ENCODE measurements at regions not wholly inside any gene's neighbourhood (a gene's known extent, or its start where the extent isn't known, plus 50 kb on each side); places are given as distances from the start of the nearest gene placed in this dataset.

GRCh38 chr12:115338566-115339294, 654.8 kb upstream of the TBX3 start (continued):
- no peak for TF ChIP-seq TSHZ2 (CRISPR knock-in tag; IDR thresholded peaks at IDR 0.05)
- no peak for TF ChIP-seq POU6F1 (CRISPR knock-in tag; IDR thresholded peaks at IDR 0.05; ENCODE audit: borderline replicate concordance, low read depth)
- TF ChIP-seq CSDC2 (CRISPR knock-in tag; IDR thresholded peaks at IDR 0.05) = no peak
- TF ChIP-seq GLIS3 (CRISPR knock-in tag; IDR thresholded peaks at IDR 0.05) = no peak
- TF ChIP-seq ZNF565 (CRISPR knock-in tag; conservative IDR thresholded peaks at IDR 0.05; ENCODE audit: low read depth) = no peak
- TF ChIP-seq ESRRG (CRISPR knock-in tag; IDR thresholded peaks at IDR 0.05) = no peak

GRCh38 chr12:115337693-115338543, 653.9 kb upstream of the TBX3 start:
- no peak for TF ChIP-seq OSR1 (CRISPR knock-in tag; IDR thresholded peaks at IDR 0.05)
- TF ChIP-seq BACH2 (CRISPR knock-in tag; IDR thresholded peaks at IDR 0.05; ENCODE audit: borderline replicate concordance) = no peak
- no peak for TF ChIP-seq ISL1 (CRISPR knock-in tag; IDR thresholded peaks at IDR 0.05)
- no peak for TF ChIP-seq PPARA (CRISPR knock-in tag; IDR thresholded peaks at IDR 0.05; ENCODE audit: borderline replicate concordance)
- no peak for TF ChIP-seq ZNF8 (CRISPR knock-in tag; IDR thresholded peaks at IDR 0.05)
- no peak for TF ChIP-seq SNAI2 (CRISPR knock-in tag; IDR thresholded peaks at IDR 0.05)
- TF ChIP-seq PATZ1 (CRISPR knock-in tag; IDR thresholded peaks at IDR 0.05; ENCODE audit: borderline replicate concordance) = no peak
- TF ChIP-seq ZC3H10 (CRISPR knock-in tag; IDR thresholded peaks at IDR 0.05) = no peak
- TF ChIP-seq CSDC2 (CRISPR knock-in tag; IDR thresholded peaks at IDR 0.05) = no peak
- TF ChIP-seq CSRNP3 (CRISPR knock-in tag; IDR thresholded peaks at IDR 0.05) = no peak
- peak; percentile 85 for ATAC-seq

- TF ChIP-seq PPARA (CRISPR knock-in tag; IDR thresholded peaks at IDR 0.05; ENCODE audit: borderline replicate concordance) (no peak), CSDC2 (CRISPR knock-in tag; IDR thresholded peaks at IDR 0.05) (no peak), ZFP3 (CRISPR knock-in tag; IDR thresholded peaks at IDR 0.05) (no peak), ARNTL (CRISPR knock-in tag; IDR thresholded peaks at IDR 0.05; ENCODE audit: borderline replicate concordance, low read depth) (no peak)
- no peak for ATAC-seq
Observed at GRCh38 chr12:115336506-115336905, 652.5 kb upstream of the TBX3 start.

GRCh38 chr12:115335594-115335993, 651.6 kb upstream of the TBX3 start:
- TF ChIP-seq CREB5 (CRISPR knock-in tag; IDR thresholded peaks at IDR 0.05; ENCODE audit: low read depth) = no peak
- no peak for TF ChIP-seq ZC3H10 (CRISPR knock-in tag; IDR thresholded peaks at IDR 0.05)
- no peak for TF ChIP-seq TCF4 (CRISPR knock-in tag; IDR thresholded peaks at IDR 0.05; ENCODE audit: borderline replicate concordance)
- no peak for TF ChIP-seq ZNF565 (CRISPR knock-in tag; conservative IDR thresholded peaks at IDR 0.05; ENCODE audit: low read depth)
- no peak for TF ChIP-seq TSHZ2 (CRISPR knock-in tag; IDR thresholded peaks at IDR 0.05)
- no peak for TF ChIP-seq CSDC2 (CRISPR knock-in tag; IDR thresholded peaks at IDR 0.05)
- TF ChIP-seq ZNF70 (CRISPR knock-in tag; IDR thresholded peaks at IDR 0.05) = no peak
- no peak for TF ChIP-seq BACH2 (CRISPR knock-in tag; IDR thresholded peaks at IDR 0.05; ENCODE audit: borderline replicate concordance)
- TF ChIP-seq ISL1 (CRISPR knock-in tag; IDR thresholded peaks at IDR 0.05) = no peak
- no peak for TF ChIP-seq ZNF8 (CRISPR knock-in tag; IDR thresholded peaks at IDR 0.05)

More at GRCh38 chr12:115335594-115335993, 651.6 kb upstream of the TBX3 start:
- no peak for ATAC-seq
